IgD-negative memory B cell (primary cell): ENCODE measurements at regions not wholly inside any gene's neighbourhood (a gene's known extent, or its start where the extent isn't known, plus 50 kb on each side); places are given as distances from the start of the nearest gene placed in this dataset.
A peak's percentile ranks its signal among the peaks of the same experiment; 100 is the strongest.

ENCODE experiments used
- H3K27ac Mint-ChIP-seq, 3 donors: one replicate each; pipeline ENCODE4 v1.8.0; 2020 to 2022; ENCODE audit warnings: mild to moderate bottlenecking in 3 of 3, mixed read lengths in 3 of 3, moderate library complexity in 1 of 3
- H3K27me3 Mint-ChIP-seq: one replicate; pipeline ENCODE4 v1.8.0; 2021; ENCODE audit warnings: mixed read lengths
- H3K36me3 Mint-ChIP-seq: one replicate; pipeline ENCODE4 v1.8.0; 2020; ENCODE audit warnings: mild to moderate bottlenecking, mixed read lengths
- H3K4me1 Mint-ChIP-seq, 3 donors: one replicate each; pipeline ENCODE4 v1.8.0; 2020 to 2022; ENCODE audit warnings: mixed read lengths in 3 of 3, mild to moderate bottlenecking in 1 of 3
- H3K4me3 Mint-ChIP-seq, 4 donors: one replicate each; pipeline ENCODE4 v1.8.0; 2020 to 2022; ENCODE audit warnings: mild to moderate bottlenecking in 4 of 4, mixed read lengths in 4 of 4, moderate library complexity in 3 of 4
- H3K9me3 Mint-ChIP-seq, 3 donors: one replicate each; pipeline ENCODE4 v1.8.0; 2020 to 2021; ENCODE audit warnings: mixed read lengths in 3 of 3, mild to moderate bottlenecking in 1 of 3

DNA sequence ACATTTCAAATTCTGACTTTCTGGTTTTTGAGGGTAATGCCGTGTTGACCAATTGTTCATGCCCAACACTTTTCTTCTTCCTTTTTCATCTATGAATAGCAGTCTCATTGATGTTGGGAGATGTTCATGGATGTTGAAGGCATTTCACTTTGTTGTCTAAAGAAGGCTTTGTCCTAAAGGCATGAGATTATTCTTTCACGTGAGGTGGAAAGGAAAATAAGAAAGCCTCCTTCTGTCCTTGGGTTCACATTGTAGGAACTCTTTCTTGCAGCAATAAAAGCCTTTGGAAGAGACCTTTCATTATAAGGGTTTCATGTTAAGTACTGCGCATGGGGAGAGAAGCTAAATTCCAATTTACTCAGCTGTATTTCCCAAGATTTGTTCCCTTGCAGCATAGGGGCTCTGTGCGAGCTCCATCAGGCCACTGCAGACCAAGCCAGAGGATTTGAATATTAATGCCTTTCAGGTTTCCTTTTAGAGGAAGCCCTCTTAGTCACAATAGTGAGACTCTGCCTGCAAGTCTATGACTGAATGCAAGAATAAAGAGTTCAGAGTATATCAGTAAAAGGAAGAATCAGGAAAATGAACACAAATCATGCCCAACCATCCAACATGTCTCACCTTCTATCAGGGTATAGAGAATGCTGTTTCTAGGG lies 274.6 kb downstream of the TMEM38B start:
- H3K36me3 Mint-ChIP-seq = peaks cover 3% of the 10 kb centered on the region
- peaks cover 0 to 2% (median 0%) of the 10 kb centered on the region in 3 donors for H3K4me1 Mint-ChIP-seq
- H3K4me3 Mint-ChIP-seq = no peak overlapping the region
- H3K9me3 Mint-ChIP-seq = no peaks in the 10 kb centered on the region
- H3K27ac Mint-ChIP-seq = no peak overlapping the region
- H3K27me3 Mint-ChIP-seq = peaks cover 2% of the 10 kb centered on the region

DNA sequence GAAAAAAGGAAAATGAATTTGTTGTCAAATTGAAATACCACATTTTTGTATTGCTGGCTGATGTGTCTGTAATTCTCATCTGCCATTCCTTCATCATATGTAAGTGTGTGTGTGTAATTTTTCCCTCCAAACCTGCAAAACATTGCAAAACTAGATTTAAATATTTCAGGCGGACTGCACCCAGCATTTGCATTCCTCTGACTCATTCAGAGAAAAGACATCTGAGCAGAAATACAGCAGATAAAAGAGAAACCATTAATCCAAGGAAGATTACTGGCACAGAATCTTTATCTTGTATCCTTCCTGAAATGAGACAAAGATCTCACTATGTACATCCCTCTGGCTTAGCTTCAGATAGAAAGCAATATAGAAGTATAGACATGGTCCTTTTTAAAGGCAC lies 275.3 kb downstream of the TMEM38B start:
- Mint-ChIP-seq H3K27me3 (peaks cover 2% of the 10 kb centered on the region), H3K36me3 (peaks cover 3% of the 10 kb centered on the region), H3K9me3 (no peaks in the 10 kb centered on the region), H3K4me1 (peaks cover 0 to 2% (median 0%) of the 10 kb centered on the region in 3 donors), H3K4me3 (no peak overlapping the region), H3K27ac (no peak overlapping the region)

GRCh38 chr9:105971986-105972385 lies 277.6 kb downstream of the TMEM38B start:
- H3K27ac Mint-ChIP-seq = no peak overlapping the region
- no peak overlapping the region for H3K4me3 Mint-ChIP-seq
- H3K27me3 Mint-ChIP-seq = peaks cover 2% of the 10 kb centered on the region
- peaks cover 0 to 2% (median 0%) of the 10 kb centered on the region in 3 donors for H3K4me1 Mint-ChIP-seq
- H3K9me3 Mint-ChIP-seq = no peaks in the 10 kb centered on the region
- peaks cover 2% of the 10 kb centered on the region for H3K36me3 Mint-ChIP-seq

GRCh38 chr9:105972466-105973204 lies 278.3 kb downstream of the TMEM38B start:
- H3K9me3 Mint-ChIP-seq = no peaks in the 10 kb centered on the region
- no peak overlapping the region for H3K27ac Mint-ChIP-seq
- H3K4me3 Mint-ChIP-seq = no peak overlapping the region
- H3K36me3 Mint-ChIP-seq = no peaks in the 10 kb centered on the region
- H3K4me1 Mint-ChIP-seq = peaks cover 0 to 2% (median 0%) of the 10 kb centered on the region in 3 donors
- no peaks in the 10 kb centered on the region for H3K27me3 Mint-ChIP-seq

DNA sequence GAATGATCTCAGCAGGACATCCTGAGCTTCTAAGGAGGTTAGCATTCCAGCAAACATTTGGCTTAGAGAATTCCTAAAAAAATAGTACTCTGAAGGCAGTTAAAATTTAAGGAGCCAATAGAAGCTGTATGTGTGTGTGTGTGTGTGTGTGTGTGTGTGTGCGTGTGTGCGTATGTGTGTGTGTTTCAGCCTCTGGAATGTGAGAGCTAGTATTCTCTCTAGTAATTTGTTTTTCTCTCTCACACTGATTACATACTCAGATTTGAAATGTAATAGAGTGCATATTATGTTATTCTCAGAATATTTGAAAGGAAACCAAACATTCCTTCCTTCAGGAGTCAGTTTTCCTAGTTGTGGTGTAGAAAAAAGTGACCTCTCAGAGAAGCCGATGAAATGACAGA lies 279.6 kb downstream of the TMEM38B start:
- Mint-ChIP-seq H3K4me3 (no peak overlapping the region), H3K36me3 (no peaks in the 10 kb centered on the region), H3K9me3 (no peaks in the 10 kb centered on the region), H3K27me3 (no peaks in the 10 kb centered on the region), H3K4me1 (no peaks in the 10 kb centered on the region), H3K27ac (no peak overlapping the region)

DNA sequence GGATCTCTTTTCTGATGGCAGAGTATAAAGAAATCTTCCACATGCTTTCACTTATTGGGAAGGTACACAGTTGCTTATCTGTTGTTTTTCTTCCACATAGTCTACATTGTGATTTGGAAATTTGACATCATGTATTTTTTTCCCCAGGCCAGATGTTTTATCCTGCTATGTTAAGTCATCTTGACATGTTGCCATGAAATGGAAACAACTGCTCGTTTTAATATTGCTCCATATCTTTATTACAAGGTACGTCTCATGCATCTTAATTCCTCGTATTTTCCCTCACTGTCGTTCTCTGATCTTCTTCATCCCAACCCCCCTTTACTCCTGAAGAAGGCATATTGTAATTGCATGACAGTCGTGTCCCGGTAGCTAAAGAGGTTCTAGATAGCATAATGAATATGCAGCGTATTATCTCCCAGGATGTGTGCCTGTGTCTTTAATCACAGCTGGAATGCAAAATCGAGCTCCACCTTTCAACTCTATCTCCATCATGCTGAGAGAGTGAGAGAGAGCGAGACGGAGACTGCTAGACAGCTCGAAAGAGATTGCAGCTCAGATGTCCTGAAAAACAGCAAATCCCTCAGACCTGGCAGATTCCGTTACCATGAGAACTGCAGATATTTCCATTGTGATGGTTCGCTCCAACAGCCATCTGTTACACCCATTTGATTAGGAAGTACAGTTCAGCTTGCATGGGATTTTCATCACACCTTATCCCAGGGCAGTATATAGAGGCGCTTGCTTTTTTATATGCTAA lies 281.7 kb downstream of the TMEM38B start:
- peaks cover 2% of the 10 kb centered on the region for H3K27me3 Mint-ChIP-seq
- H3K4me1 Mint-ChIP-seq = no peaks in the 10 kb centered on the region
- H3K36me3 Mint-ChIP-seq = no peaks in the 10 kb centered on the region
- peak overlapping the region in 1 of 3 donors; percentile 7 for H3K27ac Mint-ChIP-seq
- H3K9me3 Mint-ChIP-seq = no peaks in the 10 kb centered on the region
- H3K4me3 Mint-ChIP-seq = no peak overlapping the region

GRCh38 chr9:105978336-105978735 lies 284.0 kb downstream of the TMEM38B start:
- no peaks in the 10 kb centered on the region for H3K4me1 Mint-ChIP-seq

GRCh38 chr9:105978826-105979225 lies 284.5 kb downstream of the TMEM38B start:
- Mint-ChIP-seq H3K4me1 (no peaks in the 10 kb centered on the region), H3K27me3 (peaks cover 2% of the 10 kb centered on the region), H3K27ac (no peak overlapping the region), H3K4me3 (no peak overlapping the region), H3K9me3 (no peaks in the 10 kb centered on the region), H3K36me3 (no peaks in the 10 kb centered on the region)

More at GRCh38 chr9:105978336-105978735, 284.0 kb downstream of the TMEM38B start:
- no peak overlapping the region for H3K27ac Mint-ChIP-seq
- no peaks in the 10 kb centered on the region for H3K36me3 Mint-ChIP-seq
- H3K9me3 Mint-ChIP-seq = no peaks in the 10 kb centered on the region
- peaks cover 2% of the 10 kb centered on the region for H3K27me3 Mint-ChIP-seq
- H3K4me3 Mint-ChIP-seq = no peak overlapping the region

DNA sequence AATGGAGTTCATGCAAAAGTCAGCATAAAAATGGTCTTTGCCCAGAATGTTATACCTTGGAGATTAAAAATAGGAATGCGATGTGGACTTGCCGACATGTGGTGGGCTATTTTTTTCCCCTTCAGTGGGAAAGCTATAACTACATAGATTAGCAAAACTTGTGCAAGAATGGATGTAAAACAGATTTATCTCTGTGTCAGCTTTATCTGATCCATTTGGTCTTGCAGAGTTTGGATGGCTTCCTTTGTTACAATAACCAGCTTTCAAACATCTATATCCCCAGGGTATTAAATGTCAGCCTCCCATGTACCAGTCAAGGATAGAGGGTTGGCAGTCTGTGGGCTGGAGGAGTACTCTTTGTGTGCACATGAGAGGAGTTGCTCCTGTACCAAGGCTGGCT lies 284.9 kb downstream of the TMEM38B start:
- Mint-ChIP-seq H3K4me1 (no peaks in the 10 kb centered on the region), H3K27ac (no peak overlapping the region), H3K9me3 (no peaks in the 10 kb centered on the region), H3K27me3 (peaks cover 2% of the 10 kb centered on the region), H3K4me3 (no peak overlapping the region), H3K36me3 (no peaks in the 10 kb centered on the region)

DNA sequence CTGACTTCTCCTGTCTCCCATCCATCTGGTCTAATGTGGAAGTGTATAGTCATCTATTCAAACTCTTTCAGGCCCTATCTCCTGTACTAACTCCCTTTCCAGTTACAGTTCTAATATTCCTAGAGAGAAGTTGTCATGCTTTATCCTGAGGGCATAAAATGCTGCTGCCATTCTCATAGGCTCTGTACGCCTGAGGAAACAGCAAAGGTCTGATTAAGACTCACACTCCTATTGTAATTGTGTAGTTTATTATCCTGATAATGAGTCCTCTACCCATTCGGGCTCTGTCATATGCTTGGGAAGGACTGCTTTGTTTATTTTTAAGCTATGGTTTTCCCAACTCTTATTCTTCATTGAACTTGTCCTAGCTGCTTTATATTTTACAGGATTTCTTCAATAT lies 290.4 kb downstream of the TMEM38B start:
- Mint-ChIP-seq H3K27ac (no peak overlapping the region), H3K27me3 (no peaks in the 10 kb centered on the region), H3K4me1 (no peaks in the 10 kb centered on the region), H3K4me3 (no peak overlapping the region), H3K9me3 (no peaks in the 10 kb centered on the region), H3K36me3 (no peaks in the 10 kb centered on the region)

DNA sequence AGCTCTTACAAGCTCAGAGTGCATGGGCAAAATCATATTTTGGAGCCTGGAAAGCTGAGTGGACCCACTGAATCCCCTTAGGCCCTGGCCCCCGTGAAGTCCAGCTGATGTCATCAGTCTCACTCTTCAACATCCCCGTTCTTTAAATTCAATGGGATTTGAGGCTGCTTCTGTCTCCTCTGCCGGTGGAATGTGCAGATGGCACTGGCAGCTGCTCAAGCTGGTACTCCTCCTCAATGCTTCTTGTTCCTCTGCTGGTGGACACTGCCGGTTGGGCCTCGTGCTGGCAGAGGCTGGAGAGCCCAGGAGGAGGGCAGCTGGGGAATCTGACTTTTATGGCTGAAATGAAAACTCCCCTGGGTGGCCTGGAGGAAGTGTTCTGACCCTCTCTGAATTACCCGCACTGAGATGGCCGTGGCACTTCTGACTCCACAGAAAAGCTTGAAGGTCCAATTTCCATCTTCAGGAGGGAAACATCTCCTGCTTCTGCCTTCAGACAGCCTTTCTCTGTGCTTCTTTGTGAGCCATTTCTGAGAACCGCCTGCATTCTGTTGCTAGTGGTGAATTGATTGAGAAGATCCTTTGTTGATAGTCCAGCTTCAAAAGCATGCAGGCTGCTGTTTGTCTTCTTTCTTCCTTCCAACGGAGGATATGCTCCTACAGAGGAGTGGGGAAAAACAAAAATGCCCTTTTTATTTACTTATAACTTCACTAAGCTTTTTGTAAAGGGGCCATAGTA lies 298.9 kb downstream of the TMEM38B start:
- Mint-ChIP-seq H3K4me3 (no peak overlapping the region), H3K4me1 (no peaks in the 10 kb centered on the region), H3K27ac (no peak overlapping the region), H3K27me3 (peaks cover 6% of the 10 kb centered on the region), H3K9me3 (no peaks in the 10 kb centered on the region), H3K36me3 (no peaks in the 10 kb centered on the region)

DNA sequence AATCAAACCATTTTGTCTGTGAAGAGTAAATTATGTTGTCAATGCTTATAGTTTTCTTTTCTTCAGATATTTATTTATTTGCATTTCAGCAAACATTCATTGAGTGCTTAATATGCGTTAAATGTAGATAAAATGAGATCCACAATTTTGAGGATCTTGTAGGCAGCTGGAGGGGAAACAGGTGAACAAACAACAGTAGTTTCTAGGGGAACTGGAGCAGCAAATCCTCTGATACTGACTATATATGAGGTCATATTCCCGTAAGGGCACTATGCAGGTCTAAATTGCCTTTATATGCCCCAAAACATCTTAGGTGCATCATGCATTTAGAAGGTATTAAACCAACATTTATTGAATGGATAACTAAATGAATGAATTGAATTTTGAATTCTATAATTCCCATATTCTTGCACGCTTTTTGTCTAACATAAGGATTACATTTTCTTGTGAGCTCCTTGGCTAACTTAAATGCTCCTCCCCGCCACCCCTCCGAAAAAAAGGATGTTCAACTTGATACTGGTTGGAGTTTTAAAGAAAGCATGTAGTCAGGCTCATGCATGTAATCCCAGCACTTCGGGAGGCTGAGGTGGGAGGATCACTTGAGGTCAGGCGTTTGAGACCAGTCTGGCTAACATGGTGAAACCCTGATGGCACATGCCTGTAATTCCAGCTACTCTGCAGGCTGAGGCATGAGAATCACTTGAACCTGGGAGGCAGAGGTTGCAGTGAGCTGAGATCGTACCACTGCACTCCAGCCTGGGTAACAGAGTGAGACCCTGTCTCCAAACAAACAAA lies 299.8 kb downstream of the TMEM38B start:
- Mint-ChIP-seq H3K4me3 (no peak overlapping the region), H3K27ac (no peak overlapping the region), H3K4me1 (no peaks in the 10 kb centered on the region), H3K27me3 (peaks cover 6% of the 10 kb centered on the region), H3K9me3 (no peaks in the 10 kb centered on the region), H3K36me3 (no peaks in the 10 kb centered on the region)

GRCh38 chr9:105994970-105995369 lies 300.6 kb downstream of the TMEM38B start:
- H3K27ac Mint-ChIP-seq = no peak overlapping the region
- no peak overlapping the region for H3K4me3 Mint-ChIP-seq
- H3K9me3 Mint-ChIP-seq = no peaks in the 10 kb centered on the region
- no peaks in the 10 kb centered on the region for H3K4me1 Mint-ChIP-seq
- peaks cover 6% of the 10 kb centered on the region for H3K27me3 Mint-ChIP-seq
- H3K36me3 Mint-ChIP-seq = no peaks in the 10 kb centered on the region

GRCh38 chr9:106017198-106017740 lies 322.9 kb downstream of the TMEM38B start:
- no peaks in the 10 kb centered on the region for H3K36me3 Mint-ChIP-seq
- H3K9me3 Mint-ChIP-seq = peaks cover 0 to 2% (median 1%) of the 10 kb centered on the region in 3 donors
- no peaks in the 10 kb centered on the region for H3K4me1 Mint-ChIP-seq
- no peak overlapping the region for H3K27ac Mint-ChIP-seq
- no peak overlapping the region for H3K4me3 Mint-ChIP-seq
- no peaks in the 10 kb centered on the region for H3K27me3 Mint-ChIP-seq
